ENCODE measurements at regions not wholly inside any gene's neighbourhood (a gene's known extent, or its start where the extent isn't known, plus 50 kb on each side); places are given as distances from the start of the nearest gene placed in this dataset.

- no peak for TF ChIP-seq EZH2phosphoT487 (IDR thresholded peaks at IDR 0.05)
- TF ChIP-seq, protein P1, sequence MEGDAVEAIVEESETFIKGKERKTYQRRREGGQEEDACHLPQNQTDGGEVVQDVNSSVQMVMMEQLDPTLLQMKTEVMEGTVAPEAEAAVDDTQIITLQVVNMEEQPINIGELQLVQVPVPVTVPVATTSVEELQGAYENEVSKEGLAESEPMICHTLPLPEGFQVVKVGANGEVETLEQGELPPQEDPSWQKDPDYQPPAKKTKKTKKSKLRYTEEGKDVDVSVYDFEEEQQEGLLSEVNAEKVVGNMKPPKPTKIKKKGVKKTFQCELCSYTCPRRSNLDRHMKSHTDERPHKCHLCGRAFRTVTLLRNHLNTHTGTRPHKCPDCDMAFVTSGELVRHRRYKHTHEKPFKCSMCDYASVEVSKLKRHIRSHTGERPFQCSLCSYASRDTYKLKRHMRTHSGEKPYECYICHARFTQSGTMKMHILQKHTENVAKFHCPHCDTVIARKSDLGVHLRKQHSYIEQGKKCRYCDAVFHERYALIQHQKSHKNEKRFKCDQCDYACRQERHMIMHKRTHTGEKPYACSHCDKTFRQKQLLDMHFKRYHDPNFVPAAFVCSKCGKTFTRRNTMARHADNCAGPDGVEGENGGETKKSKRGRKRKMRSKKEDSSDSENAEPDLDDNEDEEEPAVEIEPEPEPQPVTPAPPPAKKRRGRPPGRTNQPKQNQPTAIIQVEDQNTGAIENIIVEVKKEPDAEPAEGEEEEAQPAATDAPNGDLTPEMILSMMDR (IDR thresholded peaks at IDR 0.05), result no peak
- TF ChIP-seq EZH2 (IDR thresholded peaks at IDR 0.05), result no peak
These were observed 117.3 kb upstream of the PPP3CA start for GRCh38 chr4:101464596-101464995.
